ENCODE measurements at regions not wholly inside any gene's neighbourhood (a gene's known extent, or its start where the extent isn't known, plus 50 kb on each side); places are given as distances from the start of the nearest gene placed in this dataset.

- Histone ChIP-seq H3K79me2 (replicated peaks; ENCODE audit: insufficient read depth) (no peaks in the 10 kb centered on the region), H3K4me1 (ENCODE audit: insufficient read depth) (no peaks in the 10 kb centered on the region), H3K36me3 (ENCODE audit: insufficient read depth) (peaks cover 4% of the 10 kb centered on the region; the same call in 1 of the 2 replicates), H2AFZ (no peak overlapping the region), H3K27me3 (ENCODE audit: insufficient read depth) (no peaks in the 10 kb centered on the region), H4K20me1 (replicated peaks; ENCODE audit: insufficient read depth) (no peaks in the 10 kb centered on the region), H3K4me3 (no peak overlapping the region), H3K9me2 (ENCODE audit: insufficient read depth) (no peaks in the 10 kb centered on the region), H3K27ac (ENCODE audit: low read depth) (no peak overlapping the region), H3F3A (replicated peaks; ENCODE audit: low read depth) (no peaks in the 10 kb centered on the region), H3K4me2 (no peak overlapping the region)
- Mint-ChIP-seq H3K27ac (no peak overlapping the region), H3K4me1 (no peaks in the 10 kb centered on the region), H3K27me3 (ENCODE audit: insufficient read depth, low read depth, poor library complexity) (peaks cover 7% of the 10 kb centered on the region), H3K36me3 (ENCODE audit: low read depth) (peaks cover 12% of the 10 kb centered on the region), H3K4me3 (no peak overlapping the region), H3K9me3 (peaks cover 18% of the 10 kb centered on the region)
- no peak for TF ChIP-seq EZH2phosphoT487 (IDR thresholded peaks at IDR 0.05; ENCODE audit: unreplicated experiment)
- no peak for TF ChIP-seq ZNF114 (CRISPR knock-in tag; IDR thresholded peaks at IDR 0.05)
- TF ChIP-seq ETS1 (IDR thresholded peaks at IDR 0.05): no peak
- TF ChIP-seq, protein P1, sequence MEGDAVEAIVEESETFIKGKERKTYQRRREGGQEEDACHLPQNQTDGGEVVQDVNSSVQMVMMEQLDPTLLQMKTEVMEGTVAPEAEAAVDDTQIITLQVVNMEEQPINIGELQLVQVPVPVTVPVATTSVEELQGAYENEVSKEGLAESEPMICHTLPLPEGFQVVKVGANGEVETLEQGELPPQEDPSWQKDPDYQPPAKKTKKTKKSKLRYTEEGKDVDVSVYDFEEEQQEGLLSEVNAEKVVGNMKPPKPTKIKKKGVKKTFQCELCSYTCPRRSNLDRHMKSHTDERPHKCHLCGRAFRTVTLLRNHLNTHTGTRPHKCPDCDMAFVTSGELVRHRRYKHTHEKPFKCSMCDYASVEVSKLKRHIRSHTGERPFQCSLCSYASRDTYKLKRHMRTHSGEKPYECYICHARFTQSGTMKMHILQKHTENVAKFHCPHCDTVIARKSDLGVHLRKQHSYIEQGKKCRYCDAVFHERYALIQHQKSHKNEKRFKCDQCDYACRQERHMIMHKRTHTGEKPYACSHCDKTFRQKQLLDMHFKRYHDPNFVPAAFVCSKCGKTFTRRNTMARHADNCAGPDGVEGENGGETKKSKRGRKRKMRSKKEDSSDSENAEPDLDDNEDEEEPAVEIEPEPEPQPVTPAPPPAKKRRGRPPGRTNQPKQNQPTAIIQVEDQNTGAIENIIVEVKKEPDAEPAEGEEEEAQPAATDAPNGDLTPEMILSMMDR (conservative IDR thresholded peaks at IDR 0.05; ENCODE audit: low read depth in 2 of 2): no peak
- TF ChIP-seq REST (IDR thresholded peaks at IDR 0.05; ENCODE audit: unreplicated experiment): no peak
- TF ChIP-seq ZNF331 (CRISPR knock-in tag; IDR thresholded peaks at IDR 0.05; ENCODE audit: low read depth): no peak
- TF ChIP-seq, protein P2, sequence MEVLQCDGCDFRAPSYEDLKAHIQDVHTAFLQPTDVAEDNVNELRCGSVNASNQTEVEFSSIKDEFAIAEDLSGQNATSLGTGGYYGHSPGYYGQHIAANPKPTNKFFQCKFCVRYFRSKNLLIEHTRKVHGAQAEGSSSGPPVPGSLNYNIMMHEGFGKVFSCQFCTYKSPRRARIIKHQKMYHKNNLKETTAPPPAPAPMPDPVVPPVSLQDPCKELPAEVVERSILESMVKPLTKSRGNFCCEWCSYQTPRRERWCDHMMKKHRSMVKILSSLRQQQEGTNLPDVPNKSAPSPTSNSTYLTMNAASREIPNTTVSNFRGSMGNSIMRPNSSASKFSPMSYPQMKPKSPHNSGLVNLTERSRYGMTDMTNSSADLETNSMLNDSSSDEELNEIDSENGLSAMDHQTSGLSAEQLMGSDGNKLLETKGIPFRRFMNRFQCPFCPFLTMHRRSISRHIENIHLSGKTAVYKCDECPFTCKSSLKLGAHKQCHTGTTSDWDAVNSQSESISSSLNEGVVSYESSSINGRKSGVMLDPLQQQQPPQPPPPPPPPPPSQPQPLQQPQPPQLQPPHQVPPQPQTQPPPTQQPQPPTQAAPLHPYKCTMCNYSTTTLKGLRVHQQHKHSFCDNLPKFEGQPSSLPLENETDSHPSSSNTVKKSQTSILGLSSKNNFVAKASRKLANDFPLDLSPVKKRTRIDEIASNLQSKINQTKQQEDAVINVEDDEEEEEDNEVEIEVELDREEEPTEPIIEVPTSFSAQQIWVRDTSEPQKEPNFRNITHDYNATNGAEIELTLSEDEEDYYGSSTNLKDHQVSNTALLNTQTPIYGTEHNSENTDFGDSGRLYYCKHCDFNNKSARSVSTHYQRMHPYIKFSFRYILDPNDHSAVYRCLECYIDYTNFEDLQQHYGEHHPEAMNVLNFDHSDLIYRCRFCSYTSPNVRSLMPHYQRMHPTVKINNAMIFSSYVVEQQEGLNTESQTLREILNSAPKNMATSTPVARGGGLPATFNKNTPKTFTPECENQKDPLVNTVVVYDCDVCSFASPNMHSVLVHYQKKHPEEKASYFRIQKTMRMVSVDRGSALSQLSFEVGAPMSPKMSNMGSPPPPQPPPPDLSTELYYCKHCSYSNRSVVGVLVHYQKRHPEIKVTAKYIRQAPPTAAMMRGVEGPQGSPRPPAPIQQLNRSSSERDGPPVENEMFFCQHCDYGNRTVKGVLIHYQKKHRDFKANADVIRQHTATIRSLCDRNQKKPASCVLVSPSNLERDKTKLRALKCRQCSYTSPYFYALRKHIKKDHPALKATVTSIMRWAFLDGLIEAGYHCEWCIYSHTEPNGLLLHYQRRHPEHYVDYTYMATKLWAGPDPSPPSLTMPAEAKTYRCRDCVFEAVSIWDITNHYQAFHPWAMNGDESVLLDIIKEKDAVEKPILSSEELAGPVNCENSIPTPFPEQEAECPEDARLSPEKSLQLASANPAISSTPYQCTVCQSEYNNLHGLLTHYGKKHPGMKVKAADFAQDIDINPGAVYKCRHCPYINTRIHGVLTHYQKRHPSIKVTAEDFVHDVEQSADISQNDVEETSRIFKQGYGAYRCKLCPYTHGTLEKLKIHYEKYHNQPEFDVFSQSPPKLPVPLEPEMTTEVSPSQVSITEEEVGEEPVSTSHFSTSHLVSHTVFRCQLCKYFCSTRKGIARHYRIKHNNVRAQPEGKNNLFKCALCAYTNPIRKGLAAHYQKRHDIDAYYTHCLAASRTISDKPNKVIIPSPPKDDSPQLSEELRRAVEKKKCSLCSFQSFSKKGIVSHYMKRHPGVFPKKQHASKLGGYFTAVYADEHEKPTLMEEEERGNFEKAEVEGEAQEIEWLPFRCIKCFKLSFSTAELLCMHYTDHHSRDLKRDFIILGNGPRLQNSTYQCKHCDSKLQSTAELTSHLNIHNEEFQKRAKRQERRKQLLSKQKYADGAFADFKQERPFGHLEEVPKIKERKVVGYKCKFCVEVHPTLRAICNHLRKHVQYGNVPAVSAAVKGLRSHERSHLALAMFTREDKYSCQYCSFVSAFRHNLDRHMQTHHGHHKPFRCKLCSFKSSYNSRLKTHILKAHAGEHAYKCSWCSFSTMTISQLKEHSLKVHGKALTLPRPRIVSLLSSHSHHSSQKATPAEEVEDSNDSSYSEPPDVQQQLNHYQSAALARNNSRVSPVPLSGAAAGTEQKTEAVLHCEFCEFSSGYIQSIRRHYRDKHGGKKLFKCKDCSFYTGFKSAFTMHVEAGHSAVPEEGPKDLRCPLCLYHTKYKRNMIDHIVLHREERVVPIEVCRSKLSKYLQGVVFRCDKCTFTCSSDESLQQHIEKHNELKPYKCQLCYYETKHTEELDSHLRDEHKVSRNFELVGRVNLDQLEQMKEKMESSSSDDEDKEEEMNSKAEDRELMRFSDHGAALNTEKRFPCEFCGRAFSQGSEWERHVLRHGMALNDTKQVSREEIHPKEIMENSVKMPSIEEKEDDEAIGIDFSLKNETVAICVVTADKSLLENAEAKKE (CRISPR knock-in tag; IDR thresholded peaks at IDR 0.05): no peak
- no peak for TF ChIP-seq POLR2AphosphoS5 (IDR thresholded peaks at IDR 0.05; ENCODE audit: low read depth)
- no peak for TF ChIP-seq STAT1 (IDR thresholded peaks at IDR 0.05; ENCODE audit: unreplicated experiment)
- TF ChIP-seq CREB1 (CRISPR knock-in tag; IDR thresholded peaks at IDR 0.05; ENCODE audit: low read depth): no peak
- no peak for TF ChIP-seq EZH2 (IDR thresholded peaks at IDR 0.05; ENCODE audit: low read depth, unreplicated experiment)
- no peak for TF ChIP-seq NANOG (IDR thresholded peaks at IDR 0.05; ENCODE audit: borderline replicate concordance)
- no peak for TF ChIP-seq JUNB (IDR thresholded peaks at IDR 0.05; ENCODE audit: unreplicated experiment)
- DNase-seq (ENCODE audit: low spot score): no peak
- no peak for ATAC-seq
Observed at GRCh38 chr12:33566403-33566802, 126.8 kb upstream of the SYT10 start.
